ENCODE measurements at regions not wholly inside any gene's neighbourhood (a gene's known extent, or its start where the extent isn't known, plus 50 kb on each side); places are given as distances from the start of the nearest gene placed in this dataset.
"Not testable (repeated sequence)": the region's sequence is repeated elsewhere in the genome, so short reads cannot be mapped to it uniquely, and the experiment has no call there.

DNA sequence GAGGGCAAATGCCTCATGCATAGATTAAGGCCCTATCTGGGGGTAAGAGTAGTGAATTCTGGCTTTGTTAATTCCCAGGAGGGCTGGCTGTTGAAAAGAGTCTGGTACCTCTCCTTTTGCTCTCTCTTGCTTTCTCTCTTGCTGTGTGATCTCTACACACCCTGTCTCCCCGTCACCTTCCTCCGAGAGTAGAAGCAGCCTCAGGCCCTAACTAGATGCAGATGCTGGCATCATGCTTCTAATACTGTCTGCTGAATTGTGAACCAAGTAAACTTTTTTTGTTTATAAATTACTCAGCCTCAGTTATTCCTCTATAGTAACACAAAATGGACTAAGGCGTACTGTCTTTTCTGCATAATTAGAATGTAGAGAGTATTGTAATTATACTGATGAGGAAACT, 908.1 kb downstream of the DIPK2A start:
- DNase-seq (ENCODE audit: insufficient read length, low spot score, missing footprints): no peak
- no peak overlapping the region for H2AFZ ChIP-seq (ENCODE audit: low read length)
- no peaks in the 10 kb centered on the region for H3K27me3 ChIP-seq (ENCODE audit: insufficient read depth, low read length)
- no peaks in the 10 kb centered on the region for H4K20me1 ChIP-seq (ENCODE audit: insufficient read depth, low read length)
- no peaks in the 10 kb centered on the region for H3K79me2 ChIP-seq (ENCODE audit: insufficient read depth, low read length)
- H3K4me3 ChIP-seq (ENCODE audit: insufficient read depth, low read length): no peak overlapping the region
- no peak overlapping the region for H3K4me2 ChIP-seq (ENCODE audit: insufficient read depth, low read length)
- H3K9me3 ChIP-seq (ENCODE audit: low read depth, low read length): no peaks in the 10 kb centered on the region
- TF ChIP-seq, protein P1, sequence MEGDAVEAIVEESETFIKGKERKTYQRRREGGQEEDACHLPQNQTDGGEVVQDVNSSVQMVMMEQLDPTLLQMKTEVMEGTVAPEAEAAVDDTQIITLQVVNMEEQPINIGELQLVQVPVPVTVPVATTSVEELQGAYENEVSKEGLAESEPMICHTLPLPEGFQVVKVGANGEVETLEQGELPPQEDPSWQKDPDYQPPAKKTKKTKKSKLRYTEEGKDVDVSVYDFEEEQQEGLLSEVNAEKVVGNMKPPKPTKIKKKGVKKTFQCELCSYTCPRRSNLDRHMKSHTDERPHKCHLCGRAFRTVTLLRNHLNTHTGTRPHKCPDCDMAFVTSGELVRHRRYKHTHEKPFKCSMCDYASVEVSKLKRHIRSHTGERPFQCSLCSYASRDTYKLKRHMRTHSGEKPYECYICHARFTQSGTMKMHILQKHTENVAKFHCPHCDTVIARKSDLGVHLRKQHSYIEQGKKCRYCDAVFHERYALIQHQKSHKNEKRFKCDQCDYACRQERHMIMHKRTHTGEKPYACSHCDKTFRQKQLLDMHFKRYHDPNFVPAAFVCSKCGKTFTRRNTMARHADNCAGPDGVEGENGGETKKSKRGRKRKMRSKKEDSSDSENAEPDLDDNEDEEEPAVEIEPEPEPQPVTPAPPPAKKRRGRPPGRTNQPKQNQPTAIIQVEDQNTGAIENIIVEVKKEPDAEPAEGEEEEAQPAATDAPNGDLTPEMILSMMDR (IDR thresholded peaks at IDR 0.05; ENCODE audit: extremely low read depth, low read depth, low read length): no peak
- H3K36me3 ChIP-seq (ENCODE audit: insufficient read depth, low read length): no peaks in the 10 kb centered on the region
- H3K4me1 ChIP-seq (ENCODE audit: insufficient read depth, low read length): no peaks in the 10 kb centered on the region
- H3K27ac ChIP-seq (ENCODE audit: low read depth, low read length): no peak overlapping the region

- Histone ChIP-seq H3K4me1 (ENCODE audit: insufficient read depth, low read length) (no peaks in the 10 kb centered on the region), H3K9me3 (ENCODE audit: low read depth, low read length) (no peaks in the 10 kb centered on the region), H3K27ac (ENCODE audit: low read depth, low read length) (no peak overlapping the region), H3K79me2 (ENCODE audit: insufficient read depth, low read length) (no peaks in the 10 kb centered on the region), H3K4me3 (ENCODE audit: insufficient read depth, low read length) (no peak overlapping the region), H3K4me2 (ENCODE audit: insufficient read depth, low read length) (no peak overlapping the region), H2AFZ (ENCODE audit: low read length) (no peak overlapping the region), H4K20me1 (ENCODE audit: insufficient read depth, low read length) (no peaks in the 10 kb centered on the region), H3K27me3 (ENCODE audit: insufficient read depth, low read length) (no peaks in the 10 kb centered on the region), H3K36me3 (ENCODE audit: insufficient read depth, low read length) (no peaks in the 10 kb centered on the region)
- no peak for DNase-seq (ENCODE audit: insufficient read length, low spot score, missing footprints)
- TF ChIP-seq, protein P1 (IDR thresholded peaks at IDR 0.05; ENCODE audit: extremely low read depth, low read depth, low read length): no peak
Observed at GRCh38 chr3:144893980-144894379, 922.4 kb downstream of the DIPK2A start.

DNA sequence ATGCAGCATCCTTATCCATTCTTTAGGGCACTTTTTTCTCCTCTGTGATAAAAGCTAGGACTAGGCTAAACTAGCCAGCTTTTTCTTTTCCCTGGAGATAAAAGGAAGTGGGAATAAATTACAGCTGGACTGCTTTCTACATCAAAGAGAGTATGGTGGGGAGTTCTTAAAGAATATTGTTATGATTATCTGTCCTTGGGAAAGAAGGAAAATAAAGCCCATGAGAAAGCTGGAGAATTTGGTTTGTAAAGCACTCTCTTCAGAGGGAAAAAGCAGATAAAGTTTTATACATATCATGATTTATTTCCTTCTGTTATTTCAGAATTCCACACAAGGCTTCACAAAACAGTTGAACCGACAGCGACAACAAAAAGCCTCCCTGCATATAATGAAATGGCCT, 923.0 kb downstream of the DIPK2A start:
- no peak overlapping the region for H3K4me3 ChIP-seq (ENCODE audit: insufficient read depth, low read length)
- H3K27me3 ChIP-seq (ENCODE audit: insufficient read depth, low read length): no peaks in the 10 kb centered on the region
- H3K9me3 ChIP-seq (ENCODE audit: low read depth, low read length): no peaks in the 10 kb centered on the region
- H2AFZ ChIP-seq (ENCODE audit: low read length): no peak overlapping the region
- H3K27ac ChIP-seq (ENCODE audit: low read depth, low read length): no peak overlapping the region
- H3K4me2 ChIP-seq (ENCODE audit: insufficient read depth, low read length): no peak overlapping the region
- no peaks in the 10 kb centered on the region for H3K36me3 ChIP-seq (ENCODE audit: insufficient read depth, low read length)
- no peak for DNase-seq (ENCODE audit: insufficient read length, low spot score, missing footprints)
- TF ChIP-seq, protein P1 (IDR thresholded peaks at IDR 0.05; ENCODE audit: extremely low read depth, low read depth, low read length): no peak
- H3K4me1 ChIP-seq (ENCODE audit: insufficient read depth, low read length): no peaks in the 10 kb centered on the region
- H4K20me1 ChIP-seq (ENCODE audit: insufficient read depth, low read length): no peaks in the 10 kb centered on the region
- no peaks in the 10 kb centered on the region for H3K79me2 ChIP-seq (ENCODE audit: insufficient read depth, low read length)

- no peak overlapping the region for H3K4me3 ChIP-seq (ENCODE audit: insufficient read depth, low read length)
- H4K20me1 ChIP-seq (ENCODE audit: insufficient read depth, low read length): no peaks in the 10 kb centered on the region
- TF ChIP-seq, protein P1 (IDR thresholded peaks at IDR 0.05; ENCODE audit: extremely low read depth, low read depth, low read length): no peak
- H3K36me3 ChIP-seq (ENCODE audit: insufficient read depth, low read length): no peaks in the 10 kb centered on the region
- H2AFZ ChIP-seq (ENCODE audit: low read length): no peak overlapping the region
- no peak for DNase-seq (ENCODE audit: insufficient read length, low spot score, missing footprints)
- H3K4me2 ChIP-seq (ENCODE audit: insufficient read depth, low read length): no peak overlapping the region
- H3K79me2 ChIP-seq (ENCODE audit: insufficient read depth, low read length): no peaks in the 10 kb centered on the region
- H3K4me1 ChIP-seq (ENCODE audit: insufficient read depth, low read length): no peaks in the 10 kb centered on the region
- H3K27me3 ChIP-seq (ENCODE audit: insufficient read depth, low read length): no peaks in the 10 kb centered on the region
- H3K27ac ChIP-seq (ENCODE audit: low read depth, low read length): no peak overlapping the region
- H3K9me3 ChIP-seq (ENCODE audit: low read depth, low read length): no peaks in the 10 kb centered on the region
Observed at GRCh38 chr3:144900366-144900765, 928.7 kb downstream of the DIPK2A start.

- H3K79me2 ChIP-seq (ENCODE audit: insufficient read depth, low read length); H3K9me3 ChIP-seq (ENCODE audit: low read depth, low read length); H2AFZ ChIP-seq (ENCODE audit: low read length); H3K36me3 ChIP-seq (ENCODE audit: insufficient read depth, low read length); DNase-seq (ENCODE audit: insufficient read length, low spot score, missing footprints); H3K4me2 ChIP-seq (ENCODE audit: insufficient read depth, low read length); H3K4me1 ChIP-seq (ENCODE audit: insufficient read depth, low read length); H3K4me3 ChIP-seq (ENCODE audit: insufficient read depth, low read length); H3K27ac ChIP-seq (ENCODE audit: low read depth, low read length); H4K20me1 ChIP-seq (ENCODE audit: insufficient read depth, low read length); H3K27me3 ChIP-seq (ENCODE audit: insufficient read depth, low read length): not testable (repeated sequence)
Observed at GRCh38 chr3:144907581-144907980, 936.0 kb downstream of the DIPK2A start.

All from osteoblast (primary cell).